Endothelial cell of umbilical vein (primary cell): ENCODE measurements at regions not wholly inside any gene's neighbourhood (a gene's known extent, or its start where the extent isn't known, plus 50 kb on each side); places are given as distances from the start of the nearest gene placed in this dataset.

Experiments used
- BruUV-seq: library from RNA; stranded (reverse); fragments of 400-500 nt; replicated peaks from 2 replicates; lab custom pipeline; 2021; lab: Mats Ljungman, UMichigan
- CTCF ChIA-PET: fragments of 300-600, 350-600 bp; sonication (Branson Sonifier 250); formaldehyde crosslinking; loops from one replicate; lab custom pipeline; 2021; ENCODE audit warnings: antibody characterized with exemption, inconsistent platforms; lab: Charles Lee
- POLR2A ChIA-PET: fragments of 300-600, 350-600 bp; sonication (Branson Sonifier 250); formaldehyde crosslinking; loops from one replicate; lab custom pipeline; 2021; ENCODE audit warnings: antibody characterized with exemption, inconsistent platforms; lab: Charles Lee
- DNase-seq: peaks from one replicate; pipeline ENCODE4 v3.0.0-alpha.2; 2011; ENCODE audit warnings: low read depth, low spot score
- FAIRE-seq: peaks from 2 replicates; lab custom pipeline; 2011; peaks lifted over from hg19 to GRCh38; lab: Jason Lieb, UNC
- H2AFZ ChIP-seq: 2 replicates; pipeline ENCODE4 v1.6.0; 2012; ENCODE audit warnings: low read depth, low read length, control low read depth, inconsistent platforms
- H3K27ac ChIP-seq: 2 replicates; pipeline ENCODE4 v1.5.1; 2011; ENCODE audit warnings: low read depth, mild to moderate bottlenecking, control low read depth, low read length, moderate library complexity; ENCODE audit not compliant: insufficient read depth
- H3K27me3 ChIP-seq, 2 experiments: 2 replicates each; pipeline versions ENCODE4 v1.6.0 to v1.6.1; 2011; ENCODE audit warnings: low read length in 2 of 2, mixed read lengths in 1 of 2; ENCODE audit not compliant: control insufficient read depth in 2 of 2, insufficient read depth in 2 of 2
- H3K36me3 ChIP-seq, 2 experiments: 2 replicates in 1 of 2; 3 replicates in 1 of 2; pipeline ENCODE4 v1.5.1; 2011; ENCODE audit warnings: low read length in 2 of 2, mild to moderate bottlenecking in 1 of 2, moderate library complexity in 1 of 2; ENCODE audit not compliant: control insufficient read depth in 2 of 2, insufficient read depth in 2 of 2; ENCODE audit errors: extremely low read depth in 1 of 2
- H3K4me1 ChIP-seq: 3 replicates; pipeline ENCODE4 v1.5.1; 2011; ENCODE audit warnings: mild to moderate bottlenecking, low read length; ENCODE audit not compliant: control insufficient read depth, insufficient read depth; ENCODE audit errors: extremely low read depth
- H3K4me2 ChIP-seq: 2 replicates; pipeline ENCODE4 v1.6.1; 2011; ENCODE audit warnings: low read length, control low read depth, mixed read lengths; ENCODE audit not compliant: insufficient read depth
- H3K4me3 ChIP-seq, 3 experiments: fragments of 200-600 bp in 1 of 3; sonication (generic), shearing (Covaris generic) in 1 of 3; replicated peaks in 1 of 3; 2 replicates each; pipeline ENCODE4 v1.5.1; 2011 to 2016; ENCODE audit warnings: control low read depth in 3 of 3, low read length in 3 of 3, mild to moderate bottlenecking in 2 of 3, inconsistent platforms in 1 of 3, low read depth in 1 of 3, moderate library complexity in 1 of 3; ENCODE audit not compliant: insufficient read depth in 1 of 3
- H3K79me2 ChIP-seq: 2 replicates; pipeline ENCODE4 v1.6.0; 2012; ENCODE audit warnings: low read length, inconsistent platforms; ENCODE audit not compliant: control insufficient read depth, insufficient read depth
- H3K9ac ChIP-seq: replicated peaks from 2 replicates; pipeline ENCODE3; 2011; ENCODE audit warnings: low read length, control low read depth; ENCODE audit not compliant: insufficient read depth; ENCODE audit errors: extremely low read depth
- H3K9me1 ChIP-seq: replicated peaks from 3 replicates; pipeline ENCODE4 v1.6.0; 2011; ENCODE audit warnings: mild to moderate bottlenecking, low read length; ENCODE audit not compliant: control insufficient read depth, insufficient read depth; ENCODE audit errors: extremely low read depth
- H3K9me3 ChIP-seq: replicated peaks from 2 replicates; pipeline ENCODE4 v1.5.1; 2012; ENCODE audit warnings: low read length, inconsistent platforms; ENCODE audit not compliant: control insufficient read depth, insufficient read depth
- H4K20me1 ChIP-seq: replicated peaks from 2 replicates; pipeline ENCODE3; 2011; ENCODE audit warnings: mild to moderate bottlenecking, low read length; ENCODE audit not compliant: control insufficient read depth, insufficient read depth; ENCODE audit errors: extremely low read depth
- CTCF ChIP-seq, 2 donors: IDR thresholded peaks; 1 replicate in 1 of 2; 2 replicates in 1 of 2; pipeline ENCODE4 v1.5.1; 2011; ENCODE audit warnings: low read length in 2 of 2, mild to moderate bottlenecking in 2 of 2, moderate library complexity in 2 of 2, control low read depth in 1 of 2, inconsistent platforms in 1 of 2, low read depth in 1 of 2; ENCODE audit not compliant: insufficient read depth in 1 of 2; ENCODE audit errors: extremely low read depth in 1 of 2
- EZH2 ChIP-seq: IDR thresholded peaks from 2 replicates; pipeline ENCODE4 v1.6.1; 2012; ENCODE audit warnings: borderline replicate concordance, low read depth, mild to moderate bottlenecking, moderate library complexity, low read length, inconsistent platforms; ENCODE audit not compliant: severe bottlenecking
- FOS ChIP-seq: IDR thresholded peaks from 2 replicates; pipeline ENCODE4 v1.6.1; 2011; ENCODE audit warnings: mild to moderate bottlenecking, low read length, moderate library complexity, borderline replicate concordance; ENCODE audit not compliant: insufficient read depth
- GATA2 ChIP-seq: IDR thresholded peaks from 2 replicates; pipeline ENCODE4 v1.7.0; 2011; ENCODE audit warnings: low read depth, mild to moderate bottlenecking, moderate library complexity, mixed read lengths, low read length; ENCODE audit not compliant: insufficient read length, insufficient read depth
- JUN ChIP-seq: IDR thresholded peaks from 2 replicates; pipeline ENCODE4 v1.6.1; 2011; ENCODE audit warnings: borderline replicate concordance, low read depth; ENCODE audit not compliant: insufficient read length, insufficient read depth
- POLR2A ChIP-seq: IDR thresholded peaks from 2 replicates; pipeline ENCODE4 v1.6.1; 2012; ENCODE audit warnings: low read depth, mild to moderate bottlenecking, control low read depth, low read length
- POLR2AphosphoS5 ChIP-seq: IDR thresholded peaks from 2 replicates; pipeline ENCODE4 v1.6.1; 2012; ENCODE audit warnings: low read depth, mild to moderate bottlenecking, control low read depth, low read length, moderate library complexity; ENCODE audit not compliant: insufficient read depth
- dilution Hi-C: fragments of 300-500 bp; cut with MboI; formaldehyde crosslinking; loops from one replicate; pipeline ENCODE4 v1.15.0; 2019; ENCODE audit warnings: low sequenced_read_pairs; ENCODE audit not compliant: extremely low pct_ligation_motif_present
- intact Hi-C: fragments of 100-400 bp; cut with micrococcal nuclease; formaldehyde crosslinking; loops from one replicate; pipeline ENCODE4 v1.10.0; 2022

GRCh38 chr1:5709976-5710375 lies 282.2 kb downstream of the NPHP4 start:
- H3K4me2 ChIP-seq: no peak overlapping the region
- H3K9ac ChIP-seq: no peak overlapping the region
- H3K9me3 ChIP-seq: peaks cover 2% of the 10 kb centered on the region
- TF ChIP-seq GATA2 (no peak), POLR2A (no peak), FOS (no peak), POLR2AphosphoS5 (no peak)
- CTCF ChIA-PET: no interaction called here
- intact Hi-C loops: no loop called here
- POLR2A ChIA-PET: no interaction called here
- dilution Hi-C loops: no loop called here
- FAIRE-seq (no peak), DNase-seq (no peak)
- no peaks in the 10 kb centered on the region for H3K4me1 ChIP-seq
- H4K20me1 ChIP-seq: no peaks in the 10 kb centered on the region
- no TSS peak for BruUV-seq
- no peak overlapping the region for H3K27ac ChIP-seq
- H3K79me2 ChIP-seq: no peaks in the 10 kb centered on the region
- no peak overlapping the region for H3K4me3 ChIP-seq
- H3K36me3 ChIP-seq: no peaks in the 10 kb centered on the region
- H3K27me3 ChIP-seq: no peaks in the 10 kb centered on the region
- no peaks in the 10 kb centered on the region for H3K9me1 ChIP-seq
- no peak overlapping the region for H2AFZ ChIP-seq

GRCh38 chr1:5709461-5709975 lies 282.7 kb downstream of the NPHP4 start:
- dilution Hi-C loops: no loop called here
- no TSS peak for BruUV-seq

More at GRCh38 chr1:5709461-5709975, 282.7 kb downstream of the NPHP4 start:
- H4K20me1 ChIP-seq: no peaks in the 10 kb centered on the region
- no peaks in the 10 kb centered on the region for H3K79me2 ChIP-seq
- H3K9ac ChIP-seq: no peak overlapping the region
- H2AFZ ChIP-seq: no peak overlapping the region
- TF ChIP-seq POLR2A (no peak), EZH2 (no peak), CTCF (IDR thresholded peaks at IDR 0.05; ENCODE audit: extremely low read depth in 1 of 2, insufficient read depth in 1 of 2, low read depth in 1 of 2, low read length in 2 of 2) (no peak), GATA2 (no peak), JUN (no peak), POLR2AphosphoS5 (no peak)
- H3K4me3 ChIP-seq: no peak overlapping the region
- ChIA-PET CTCF (no interaction called here), POLR2A (no interaction called here)
- intact Hi-C loops: no loop called here
- no peak overlapping the region for H3K27ac ChIP-seq
- no peak overlapping the region for H3K4me2 ChIP-seq
- no peaks in the 10 kb centered on the region for H3K27me3 ChIP-seq
- no peaks in the 10 kb centered on the region for H3K4me1 ChIP-seq
- no peaks in the 10 kb centered on the region for H3K36me3 ChIP-seq
- DNase-seq (no peak), FAIRE-seq (no peak)
- no peaks in the 10 kb centered on the region for H3K9me1 ChIP-seq
- peaks cover 2% of the 10 kb centered on the region for H3K9me3 ChIP-seq
